Endodermal cell (in vitro differentiated cells): ENCODE measurements at regions not wholly inside any gene's neighbourhood (a gene's known extent, or its start where the extent isn't known, plus 50 kb on each side); places are given as distances from the start of the nearest gene placed in this dataset.

ENCODE experiments used
- DNase-seq: peaks from one replicate; pipeline ENCODE4 v3.0.0-alpha.2; 2017
- H3K27ac ChIP-seq: 2 replicates; pipeline ENCODE4 v1.5.1; 2013; ENCODE audit warnings: mild to moderate bottlenecking, low read depth, low read length, moderate library complexity
- H3K27me3 ChIP-seq: 2 replicates; pipeline ENCODE4 v1.6.1; 2013; ENCODE audit warnings: mild to moderate bottlenecking, low read length, moderate library complexity; ENCODE audit not compliant: insufficient read depth, control insufficient read depth, poor library complexity, severe bottlenecking
- H3K36me3 ChIP-seq: 2 replicates; pipeline ENCODE4 v1.7.0; 2013; ENCODE audit warnings: mild to moderate bottlenecking, low read length, moderate library complexity; ENCODE audit not compliant: control insufficient read depth, insufficient read depth
- H3K4me1 ChIP-seq: one replicate; pipeline ENCODE4 v1.7.0; 2013; ENCODE audit warnings: low read length; ENCODE audit not compliant: control insufficient read depth, insufficient read depth
- H3K4me3 ChIP-seq: 2 replicates; pipeline ENCODE4 v1.5.1; 2013; ENCODE audit warnings: mild to moderate bottlenecking, low read length, moderate library complexity
- H3K9ac ChIP-seq: 2 replicates; pipeline ENCODE4 v1.6.1; 2013; ENCODE audit warnings: mild to moderate bottlenecking, low read length, moderate library complexity; ENCODE audit not compliant: poor library complexity, severe bottlenecking; ENCODE audit errors: extremely low read depth
- H3K9me3 ChIP-seq: 2 replicates; pipeline ENCODE4 v1.6.1; 2013; ENCODE audit warnings: mild to moderate bottlenecking, low read length, moderate library complexity; ENCODE audit not compliant: control insufficient read depth
- H3K27ac Mint-ChIP-seq: 2 replicates; pipeline ENCODE4 v1.8.0; 2020; ENCODE audit warnings: mixed read lengths
- H3K27me3 Mint-ChIP-seq: 2 replicates; pipeline ENCODE4 v1.8.0; 2021; ENCODE audit warnings: mild to moderate bottlenecking, mixed read lengths; ENCODE audit not compliant: insufficient read depth
- H3K36me3 Mint-ChIP-seq: 2 replicates; pipeline ENCODE4 v1.8.0; 2020; ENCODE audit warnings: low read depth, mixed read lengths
- H3K4me1 Mint-ChIP-seq: 2 replicates; pipeline ENCODE4 v1.8.0; 2020; ENCODE audit warnings: mixed read lengths
- H3K4me3 Mint-ChIP-seq: 2 replicates; pipeline ENCODE4 v1.8.0; 2020; ENCODE audit warnings: mild to moderate bottlenecking, moderate library complexity, mixed read lengths
- H3K9me3 Mint-ChIP-seq: 2 replicates; pipeline ENCODE4 v1.8.0; 2020; ENCODE audit warnings: mild to moderate bottlenecking, mixed read lengths
- WGBS, 2 experiments: methylation state at CpG; one replicate each; pipeline versions ENCODE4 v1.1.5 to v1.1.7; 2013; ENCODE audit warnings: missing lambda C conversion rate in 2 of 2, mixed read lengths in 1 of 2; ENCODE audit not compliant: insufficient coverage in 1 of 2, insufficient read length in 1 of 2; 5-methylcytosine and 5-hydroxymethylcytosine counted together
- TF ChIP-seq, protein P1 (sequence below): fragments of 200-600 bp; sonication (generic); conservative IDR thresholded peaks from 2 replicates; pipeline ENCODE4 v1.5.0; 2021; ENCODE audit warnings: antibody characterized with exemption, mild to moderate bottlenecking

- no peaks in the 10 kb centered on the region for H3K36me3 ChIP-seq
- no peaks in the 10 kb centered on the region for H3K9me3 ChIP-seq
- DNase-seq = peak; percentile 56
- no peaks in the 10 kb centered on the region for H3K27me3 ChIP-seq
- H3K9me3 Mint-ChIP-seq = peaks cover 2% of the 10 kb centered on the region
- H3K36me3 Mint-ChIP-seq = peaks cover 2% of the 10 kb centered on the region
- TF ChIP-seq, protein P1, sequence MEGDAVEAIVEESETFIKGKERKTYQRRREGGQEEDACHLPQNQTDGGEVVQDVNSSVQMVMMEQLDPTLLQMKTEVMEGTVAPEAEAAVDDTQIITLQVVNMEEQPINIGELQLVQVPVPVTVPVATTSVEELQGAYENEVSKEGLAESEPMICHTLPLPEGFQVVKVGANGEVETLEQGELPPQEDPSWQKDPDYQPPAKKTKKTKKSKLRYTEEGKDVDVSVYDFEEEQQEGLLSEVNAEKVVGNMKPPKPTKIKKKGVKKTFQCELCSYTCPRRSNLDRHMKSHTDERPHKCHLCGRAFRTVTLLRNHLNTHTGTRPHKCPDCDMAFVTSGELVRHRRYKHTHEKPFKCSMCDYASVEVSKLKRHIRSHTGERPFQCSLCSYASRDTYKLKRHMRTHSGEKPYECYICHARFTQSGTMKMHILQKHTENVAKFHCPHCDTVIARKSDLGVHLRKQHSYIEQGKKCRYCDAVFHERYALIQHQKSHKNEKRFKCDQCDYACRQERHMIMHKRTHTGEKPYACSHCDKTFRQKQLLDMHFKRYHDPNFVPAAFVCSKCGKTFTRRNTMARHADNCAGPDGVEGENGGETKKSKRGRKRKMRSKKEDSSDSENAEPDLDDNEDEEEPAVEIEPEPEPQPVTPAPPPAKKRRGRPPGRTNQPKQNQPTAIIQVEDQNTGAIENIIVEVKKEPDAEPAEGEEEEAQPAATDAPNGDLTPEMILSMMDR = no peak
- peaks cover 3% of the 10 kb centered on the region for H3K4me1 Mint-ChIP-seq
- no peak overlapping the region for H3K27ac Mint-ChIP-seq
- H3K4me3 Mint-ChIP-seq = no peak overlapping the region
- 79 to 84% methylated on average over 2 to 7 of the region's 7 CpGs for WGBS, 2 experiments
- no peak overlapping the region for H3K9ac ChIP-seq
- no peaks in the 10 kb centered on the region for H3K27me3 Mint-ChIP-seq
- no peak overlapping the region for H3K27ac ChIP-seq
- H3K4me3 ChIP-seq = no peak overlapping the region
- H3K4me1 ChIP-seq = no peaks in the 10 kb centered on the region
Observed at GRCh38 chr7:84701524-84702306, 485.1 kb downstream of the SEMA3D start.

- Histone ChIP-seq H3K27me3 (no peaks in the 10 kb centered on the region), H3K9me3 (no peaks in the 10 kb centered on the region), H3K4me1 (no peaks in the 10 kb centered on the region), H3K9ac (no peak overlapping the region), H3K36me3 (no peaks in the 10 kb centered on the region), H3K4me3 (no peak overlapping the region), H3K27ac (no peak overlapping the region)
- peaks cover 2% of the 10 kb centered on the region for H3K9me3 Mint-ChIP-seq
- H3K27ac Mint-ChIP-seq = no peak overlapping the region
- no peaks in the 10 kb centered on the region for H3K27me3 Mint-ChIP-seq
- 80 to 98% methylated on average over 1 to 2 of the region's 2 CpGs for WGBS, 2 experiments
- TF ChIP-seq, protein P1 = no peak
- H3K4me1 Mint-ChIP-seq = peaks cover 3% of the 10 kb centered on the region
- no peak overlapping the region for H3K4me3 Mint-ChIP-seq
- no peak for DNase-seq
- peaks cover 2% of the 10 kb centered on the region for H3K36me3 Mint-ChIP-seq
Observed at GRCh38 chr7:84700563-84701370, 486.1 kb downstream of the SEMA3D start.

DNA sequence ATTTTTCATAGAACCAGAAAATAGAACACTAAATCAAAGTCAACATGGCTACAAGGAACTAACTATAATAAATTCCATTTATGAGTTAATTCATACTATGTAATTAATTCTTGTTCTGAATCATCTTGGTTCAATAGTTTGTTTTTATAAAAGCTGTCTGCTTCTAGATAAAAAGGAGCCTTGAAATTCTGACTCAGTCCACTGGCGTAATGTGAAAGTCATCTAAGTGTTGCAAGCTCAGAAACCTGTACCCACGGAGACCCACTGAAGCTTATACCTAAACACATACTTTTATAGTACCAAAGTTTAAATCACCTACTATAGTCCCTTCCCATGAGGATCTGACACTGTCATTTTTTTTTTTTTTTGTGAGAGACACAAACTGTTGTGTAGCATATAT, 489.4 kb downstream of the SEMA3D start:
- Histone ChIP-seq H3K9ac (no peak overlapping the region), H3K4me1 (no peaks in the 10 kb centered on the region)

More for the DNA sequence above, 489.4 kb downstream of the SEMA3D start:
- Histone ChIP-seq H3K36me3 (no peaks in the 10 kb centered on the region), H3K9me3 (no peaks in the 10 kb centered on the region), H3K27ac (no peak overlapping the region), H3K27me3 (no peaks in the 10 kb centered on the region), H3K4me3 (no peak overlapping the region)
- Mint-ChIP-seq H3K4me1 (no peaks in the 10 kb centered on the region), H3K36me3 (no peaks in the 10 kb centered on the region), H3K27ac (no peak overlapping the region), H3K27me3 (no peaks in the 10 kb centered on the region), H3K9me3 (peaks cover 2% of the 10 kb centered on the region), H3K4me3 (no peak overlapping the region)
- TF ChIP-seq, protein P1 = no peak
- 97 to 100% methylated on average over 1 to 2 of the region's 2 CpGs for WGBS, 2 experiments
- no peak for DNase-seq
